ENCODE measurements at regions not wholly inside any gene's neighbourhood (a gene's known extent, or its start where the extent isn't known, plus 50 kb on each side); places are given as distances from the start of the nearest gene placed in this dataset.

DNA sequence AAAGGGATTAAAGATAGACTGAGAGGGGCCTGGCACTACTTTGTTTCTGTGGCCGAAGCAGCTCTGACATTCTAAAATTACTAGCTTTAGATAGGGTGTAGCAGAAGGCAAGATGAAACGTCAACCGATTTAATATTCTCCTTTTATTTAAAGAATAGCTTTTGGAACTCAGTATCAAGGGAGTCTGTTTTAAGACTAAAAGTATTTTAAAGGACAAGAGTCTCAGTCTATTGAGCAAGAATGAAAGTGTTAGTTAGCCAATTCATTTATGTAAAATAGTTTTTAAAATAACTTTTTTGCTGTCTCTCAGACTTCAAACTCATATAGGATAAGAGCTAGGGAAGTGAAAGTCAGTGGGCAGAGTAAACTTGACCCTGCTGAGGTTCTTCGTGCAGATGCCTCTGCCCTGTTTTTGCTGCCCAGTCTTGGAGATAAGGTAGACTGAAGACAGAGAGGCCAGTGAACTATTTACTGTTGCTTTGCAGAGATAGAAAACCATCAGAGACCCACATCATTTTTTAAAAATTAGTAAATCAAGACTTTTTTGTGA lies 1090.9 kb downstream of the ROBO2 start:
- TF ChIP-seq CTCF (conservative IDR thresholded peaks at IDR 0.05 in 1 of 2, IDR thresholded peaks at IDR 0.05 in 1 of 2; ENCODE audit: low read depth in 1 of 2, low read length in 2 of 2): no peak
- TF ChIP-seq EZH2 (IDR thresholded peaks at IDR 0.05; ENCODE audit: low read length, missing control alignments): no peak

Data from fibroblast of lung (primary cell).